SHP77 (cell line): ENCODE measurements at regions not wholly inside any gene's neighbourhood (a gene's known extent, or its start where the extent isn't known, plus 50 kb on each side); places are given as distances from the start of the nearest gene placed in this dataset.

Experiments
- DNase-seq, 2 experiments: peaks; one replicate each; lab custom pipeline; 2025; lab: John Stamatoyannopoulos, UW

GRCh38 chr11:116255321-116255953, 517.4 kb downstream of the BUD13 start:
- DNase-seq: peak; percentile 92 to 93

DNA sequence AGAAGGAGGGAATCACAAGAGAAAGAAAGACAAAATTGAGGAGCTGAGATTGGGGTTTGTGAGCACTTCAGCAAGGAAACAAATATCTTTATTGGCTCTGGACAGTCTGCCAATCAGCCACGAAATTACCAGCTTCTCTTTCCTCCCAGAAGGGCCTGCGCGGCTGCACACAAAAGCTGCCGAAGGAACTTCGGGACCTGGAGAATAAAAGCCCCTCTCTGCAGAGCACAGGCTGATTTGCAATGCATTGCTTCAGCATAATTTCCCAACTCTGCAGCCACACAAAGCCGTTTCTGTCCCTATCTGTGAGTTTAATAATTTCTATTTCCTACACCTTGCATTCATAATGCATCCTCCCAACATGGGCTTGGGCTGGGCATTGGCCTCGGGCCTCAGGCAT, 522.6 kb downstream of the BUD13 start:
- DNase-seq: no peak

- no peak for DNase-seq
Measured at GRCh38 chr11:116249561-116249960, 523.2 kb downstream of the BUD13 start.

GRCh38 chr11:116244889-116245288, 527.9 kb downstream of the BUD13 start:
- DNase-seq: no peak

- no peak for DNase-seq
Measured at GRCh38 chr11:116244439-116244838, 528.3 kb downstream of the BUD13 start.

DNA sequence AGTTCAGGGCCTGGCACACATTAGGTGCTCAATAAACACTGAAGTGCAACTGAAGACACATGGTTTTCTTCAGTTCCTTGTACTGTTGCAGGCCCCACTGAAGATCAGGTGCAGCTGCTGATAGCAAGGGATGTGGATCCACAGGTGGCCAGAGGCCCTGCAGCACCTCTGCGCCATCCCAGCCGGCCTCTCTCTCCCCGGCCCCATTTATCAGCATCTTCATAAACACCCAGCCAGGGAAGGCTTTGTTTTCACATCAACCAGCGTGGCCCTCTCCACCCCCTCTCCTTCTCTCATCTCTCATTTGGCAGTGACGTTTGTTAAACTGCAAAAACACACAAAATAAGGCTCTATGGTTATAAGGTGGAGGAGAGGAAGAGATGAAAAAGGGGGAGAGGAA, 528.8 kb downstream of the BUD13 start:
- no peak for DNase-seq

DNA sequence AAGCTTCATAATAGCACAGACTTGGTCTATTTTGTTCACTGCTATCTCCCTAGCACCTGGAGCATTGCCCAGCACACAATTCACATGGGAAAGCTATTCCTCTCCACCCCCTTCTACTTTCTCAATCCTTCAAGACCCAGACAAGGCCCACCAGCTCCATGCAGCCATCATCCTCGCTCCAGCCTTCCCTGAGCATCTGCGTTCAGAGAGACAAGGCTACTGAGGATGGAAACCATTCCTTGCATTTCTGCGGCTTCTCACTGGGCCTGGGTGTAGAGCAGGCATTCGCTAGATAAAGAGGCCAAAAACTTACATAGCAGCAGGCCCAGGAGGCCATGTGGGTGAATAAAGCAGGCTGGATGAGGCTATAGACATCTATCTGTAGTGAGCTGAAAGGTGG, 530.8 kb downstream of the BUD13 start:
- DNase-seq: no peak

DNA sequence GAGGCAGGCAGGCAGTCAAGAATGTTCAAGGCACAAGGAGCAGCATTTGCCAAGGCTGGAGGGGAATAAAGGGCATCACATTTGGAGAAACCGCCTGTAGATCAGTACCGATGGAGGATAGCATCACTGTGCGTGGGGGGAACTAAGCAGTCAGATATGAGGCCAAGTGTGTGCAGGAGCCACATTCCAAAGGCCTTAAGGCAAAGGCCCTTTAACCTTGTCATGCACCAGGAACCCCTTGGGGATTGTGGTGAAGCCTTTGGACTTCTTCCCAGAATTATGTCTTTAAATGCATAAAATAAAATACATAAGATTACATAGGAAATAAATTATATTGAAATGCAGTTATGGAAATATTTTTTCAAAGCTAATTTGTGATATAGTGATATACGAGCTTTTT, 532.1 kb downstream of the BUD13 start:
- DNase-seq: no peak

DNA sequence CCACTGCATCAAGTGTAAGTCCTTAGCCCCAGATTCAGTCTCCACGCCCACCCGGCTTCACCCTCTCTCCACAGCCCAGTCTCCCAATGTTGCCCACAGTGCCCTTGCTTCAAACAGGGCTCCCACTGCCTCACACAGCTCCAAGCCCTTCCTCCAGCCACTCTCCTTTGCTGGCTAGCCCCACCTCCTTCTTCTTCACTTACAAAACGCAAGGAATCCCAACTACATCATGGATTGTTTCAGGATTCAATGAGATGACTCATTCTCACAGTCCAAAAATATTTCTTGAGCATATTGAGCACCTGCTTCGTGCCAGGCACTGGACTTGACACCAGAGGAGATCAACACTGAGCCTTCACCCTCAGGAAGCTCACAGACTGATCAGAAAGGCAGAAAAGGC, 533.5 kb downstream of the BUD13 start:
- no peak for DNase-seq

DNA sequence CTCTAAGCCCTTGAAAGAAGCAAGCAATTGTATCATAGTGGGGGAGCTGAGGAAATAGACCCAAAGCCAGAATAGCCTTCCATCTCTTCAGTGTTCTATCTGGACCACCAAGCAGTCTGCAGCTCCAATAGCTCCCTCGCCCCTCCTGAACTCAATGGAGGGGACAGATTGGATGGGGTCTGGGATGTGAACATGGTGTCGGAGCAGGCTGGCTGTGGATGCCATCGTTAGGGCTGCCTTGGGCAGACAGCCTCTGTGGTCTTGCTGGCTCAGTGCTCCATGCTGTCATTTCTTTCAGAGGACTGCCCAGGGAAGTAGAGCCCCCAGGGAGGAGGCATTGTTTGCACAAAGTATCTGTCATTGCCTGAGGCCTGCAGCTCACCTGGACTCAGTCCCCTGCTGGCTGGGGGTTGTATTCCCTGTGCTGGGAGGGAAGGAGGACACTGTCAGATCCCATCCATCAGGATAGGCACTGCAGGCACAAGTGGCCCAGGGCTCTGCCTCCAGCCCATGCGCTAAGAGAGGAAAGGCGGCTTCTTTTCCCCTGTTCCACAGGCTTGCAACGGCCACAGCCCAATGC, 537.7 kb downstream of the BUD13 start:
- no peak for DNase-seq

GRCh38 chr11:116233561-116233960, 539.2 kb downstream of the BUD13 start:
- DNase-seq: no peak

- DNase-seq: no peak
Measured at GRCh38 chr11:116232364-116232828, 540.4 kb downstream of the BUD13 start.

- DNase-seq: no peak
Measured at GRCh38 chr11:116231543-116231942, 541.2 kb downstream of the BUD13 start.

- no peak for DNase-seq
Measured at GRCh38 chr11:116230438-116230837, 542.3 kb downstream of the BUD13 start.

GRCh38 chr11:116229236-116229970, 543.4 kb downstream of the BUD13 start:
- no peak for DNase-seq

DNA sequence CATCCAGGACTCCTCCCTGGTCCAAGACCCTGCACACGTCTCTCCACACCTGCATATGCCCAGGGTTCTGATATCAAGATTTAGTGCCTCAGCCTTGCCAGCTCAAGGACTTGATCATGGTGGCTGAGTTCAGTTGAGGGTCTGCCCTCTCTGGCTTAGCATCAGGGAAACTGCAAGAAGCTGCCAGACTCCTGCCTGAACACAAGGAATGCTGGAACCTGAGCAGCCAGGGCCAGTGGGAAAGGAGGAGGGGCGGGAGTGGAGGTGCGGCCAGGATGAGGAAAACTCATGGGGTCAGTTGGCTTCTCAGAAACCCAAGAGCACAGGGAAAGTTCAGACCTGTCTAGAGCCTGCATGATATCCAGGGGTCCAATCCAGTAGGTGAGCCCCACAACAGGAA, 546.1 kb downstream of the BUD13 start:
- no peak for DNase-seq

- DNase-seq: no peak
Measured at GRCh38 chr11:116225784-116226585, 546.8 kb downstream of the BUD13 start.

GRCh38 chr11:116225236-116225635, 547.6 kb downstream of the BUD13 start:
- no peak for DNase-seq

DNA sequence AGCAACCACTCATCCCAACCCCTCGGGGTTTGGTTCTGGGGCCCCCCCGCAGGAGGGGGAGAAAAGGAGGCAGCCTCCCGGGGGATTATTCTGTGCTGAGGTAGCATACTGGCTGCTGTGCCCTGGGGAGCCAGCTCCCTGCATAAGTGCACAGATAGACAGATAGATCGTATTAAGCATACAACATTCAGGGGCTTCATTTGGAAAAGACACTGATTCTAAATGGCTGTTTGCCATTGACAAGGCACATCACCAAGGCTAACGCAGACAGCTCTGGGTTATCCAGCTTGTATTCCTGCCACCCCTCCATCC, 547.9 kb downstream of the BUD13 start:
- DNase-seq: no peak

DNA sequence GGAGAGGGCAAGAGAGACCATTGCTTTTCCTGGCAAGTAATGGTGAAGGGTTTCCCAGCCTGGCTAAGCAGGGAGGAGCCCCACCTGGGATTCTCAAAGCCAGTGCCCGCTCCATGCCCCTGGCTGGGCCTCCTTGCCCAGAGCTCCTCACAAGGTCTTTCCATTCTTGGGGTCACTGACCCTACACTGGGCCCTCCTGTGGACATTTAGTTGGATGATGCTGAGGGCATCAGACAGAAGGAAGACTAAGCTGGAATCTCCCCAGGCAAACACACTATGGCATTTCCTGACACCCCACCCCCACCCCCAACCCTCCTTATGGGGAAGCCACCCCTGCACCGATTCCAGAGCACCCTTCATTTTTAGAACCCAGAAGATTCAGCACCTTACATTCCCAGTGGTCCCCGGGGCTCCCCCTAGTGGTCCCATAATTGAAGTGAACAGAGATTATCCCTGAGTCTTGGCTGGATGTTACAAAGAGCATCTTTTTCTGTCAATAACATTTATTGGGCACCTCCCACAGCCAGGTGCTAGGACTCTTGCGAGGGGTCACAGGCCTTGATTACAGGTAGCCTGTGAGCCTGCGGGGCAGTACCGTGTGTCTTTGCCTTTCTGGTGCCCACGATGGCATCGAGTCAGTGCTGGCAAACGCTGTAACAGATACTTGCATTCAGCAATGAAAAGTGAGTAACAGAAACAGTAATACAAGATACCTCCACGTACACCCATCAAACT, 548.5 kb downstream of the BUD13 start:
- DNase-seq: peak; percentile 17 to 49

GRCh38 chr11:116221351-116221750, 551.4 kb downstream of the BUD13 start:
- DNase-seq: no peak

GRCh38 chr11:116219171-116219635, 553.6 kb downstream of the BUD13 start:
- no peak for DNase-seq
